Upper lobe of right lung (tissue), 1 donor: ENCODE measurements at regions not wholly inside any gene's neighbourhood (a gene's known extent, or its start where the extent isn't known, plus 50 kb on each side); places are given as distances from the start of the nearest gene placed in this dataset.
"Not testable (repeated sequence)": the region's sequence is repeated elsewhere in the genome, so short reads cannot be mapped to it uniquely, and the experiment has no call there.

Experiments
- ATAC-seq: fragments of 200-7000 bp; cut with Tn5 transposase; one replicate; pipeline ENCODE4 v1.9.1; 2020; ENCODE audit warnings: mild to moderate bottlenecking, moderate library complexity
- DNase-seq: peaks from one replicate; pipeline ENCODE4 v3.0.0-alpha.2; 2020
- H3K27ac ChIP-seq: fragments of 200-600 bp; one replicate; pipeline ENCODE4 v1.8.0; 2022
- H3K27me3 ChIP-seq: fragments of 200-600 bp; one replicate; pipeline ENCODE4 v1.8.0; 2022; ENCODE audit warnings: mild to moderate bottlenecking
- H3K36me3 ChIP-seq: fragments of 200-600 bp; one replicate; pipeline ENCODE4 v1.8.0; 2022
- H3K4me1 ChIP-seq: fragments of 200-600 bp; one replicate; pipeline ENCODE4 v1.8.0; 2022
- H3K4me3 ChIP-seq: fragments of 200-600 bp; one replicate; pipeline ENCODE4 v1.8.0; 2022; ENCODE audit warnings: mild to moderate bottlenecking
- H3K9me3 ChIP-seq: fragments of 200-600 bp; one replicate; pipeline ENCODE4 v1.8.0; 2022
- intact Hi-C: fragments of 100-400 bp; cut with DNase I; formaldehyde crosslinking; loops from one replicate; pipeline ENCODE4 v1.11.0; 2022
- TF ChIP-seq, protein P1 (sequence below): fragments of 200-600 bp; IDR thresholded peaks from one replicate; pipeline ENCODE4 v1.8.0; 2022; ENCODE audit warnings: antibody characterized with exemption
- donor health status: DM: no; HTN: yes; CAD: no; lungs with severe emphysema.

DNA sequence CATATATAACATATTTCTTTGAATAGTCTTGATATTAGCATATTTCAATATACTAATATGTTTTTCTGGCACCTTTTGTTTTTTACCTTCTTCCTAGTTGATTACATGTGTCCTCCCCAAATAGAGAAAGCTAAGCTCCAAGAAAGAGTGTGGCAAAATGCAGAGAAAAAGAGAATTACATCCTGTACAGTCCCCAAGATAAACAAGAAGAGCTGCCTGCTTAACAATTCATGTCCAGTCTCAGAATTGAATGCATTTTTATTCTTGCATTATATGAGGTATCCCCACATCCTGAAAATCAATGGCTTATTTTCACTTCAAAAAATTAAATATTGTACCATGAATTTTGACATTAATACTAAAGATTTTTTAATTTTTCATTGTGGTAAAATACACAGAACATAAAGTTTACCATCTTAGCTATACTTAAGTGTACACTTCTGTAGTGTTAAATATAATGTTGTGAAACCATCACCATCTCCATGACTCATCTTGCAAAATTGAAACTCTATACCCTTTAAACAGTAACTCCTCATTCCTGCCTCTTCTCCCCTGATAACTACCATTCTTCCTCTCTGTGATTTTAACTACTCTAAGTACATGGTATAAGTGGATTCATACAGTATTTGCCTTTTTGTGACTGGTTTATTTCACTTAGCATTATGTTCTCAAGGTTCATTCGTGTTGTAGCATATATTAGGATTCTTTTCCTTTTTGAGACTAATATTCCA, 490.3 kb downstream of the COL12A1 start:
- TF ChIP-seq, protein P1, sequence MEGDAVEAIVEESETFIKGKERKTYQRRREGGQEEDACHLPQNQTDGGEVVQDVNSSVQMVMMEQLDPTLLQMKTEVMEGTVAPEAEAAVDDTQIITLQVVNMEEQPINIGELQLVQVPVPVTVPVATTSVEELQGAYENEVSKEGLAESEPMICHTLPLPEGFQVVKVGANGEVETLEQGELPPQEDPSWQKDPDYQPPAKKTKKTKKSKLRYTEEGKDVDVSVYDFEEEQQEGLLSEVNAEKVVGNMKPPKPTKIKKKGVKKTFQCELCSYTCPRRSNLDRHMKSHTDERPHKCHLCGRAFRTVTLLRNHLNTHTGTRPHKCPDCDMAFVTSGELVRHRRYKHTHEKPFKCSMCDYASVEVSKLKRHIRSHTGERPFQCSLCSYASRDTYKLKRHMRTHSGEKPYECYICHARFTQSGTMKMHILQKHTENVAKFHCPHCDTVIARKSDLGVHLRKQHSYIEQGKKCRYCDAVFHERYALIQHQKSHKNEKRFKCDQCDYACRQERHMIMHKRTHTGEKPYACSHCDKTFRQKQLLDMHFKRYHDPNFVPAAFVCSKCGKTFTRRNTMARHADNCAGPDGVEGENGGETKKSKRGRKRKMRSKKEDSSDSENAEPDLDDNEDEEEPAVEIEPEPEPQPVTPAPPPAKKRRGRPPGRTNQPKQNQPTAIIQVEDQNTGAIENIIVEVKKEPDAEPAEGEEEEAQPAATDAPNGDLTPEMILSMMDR, result no peak
- ATAC-seq (no peak), DNase-seq (no peak)
- Histone ChIP-seq H3K9me3 (no peaks in the 10 kb centered on the region), H3K4me1 (no peaks in the 10 kb centered on the region), H3K4me3 (no peak overlapping the region), H3K27ac (no peak overlapping the region), H3K27me3 (no peaks in the 10 kb centered on the region), H3K36me3 (no peaks in the 10 kb centered on the region)
- intact Hi-C loops, result no loop called here

DNA sequence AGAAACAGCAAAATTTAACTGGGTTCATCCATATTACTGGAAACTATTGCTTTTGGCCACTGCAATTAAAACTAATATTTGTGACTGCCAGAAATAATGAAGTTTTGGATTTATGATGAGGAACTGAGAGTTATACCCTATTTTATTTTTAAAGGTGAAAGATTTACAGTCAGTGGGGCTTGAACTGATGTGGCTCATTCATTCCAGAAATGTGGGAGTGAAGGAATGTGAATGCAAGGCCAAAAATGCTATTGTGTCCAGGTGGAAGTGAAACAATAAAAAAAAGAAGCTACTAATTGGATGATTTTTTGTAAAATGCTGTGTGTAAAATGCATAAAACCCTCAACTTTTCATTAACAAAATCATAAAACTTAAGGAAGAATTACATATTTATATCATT, 491.9 kb downstream of the COL12A1 start:
- Histone ChIP-seq H3K9me3 (no peaks in the 10 kb centered on the region), H3K36me3 (no peaks in the 10 kb centered on the region), H3K4me1 (no peaks in the 10 kb centered on the region), H3K4me3 (no peak overlapping the region), H3K27ac (no peak overlapping the region), H3K27me3 (no peaks in the 10 kb centered on the region)
- no peak for DNase-seq
- TF ChIP-seq, protein P1, result no peak
- ATAC-seq, result no peak
- intact Hi-C loops, result no loop called here

DNA sequence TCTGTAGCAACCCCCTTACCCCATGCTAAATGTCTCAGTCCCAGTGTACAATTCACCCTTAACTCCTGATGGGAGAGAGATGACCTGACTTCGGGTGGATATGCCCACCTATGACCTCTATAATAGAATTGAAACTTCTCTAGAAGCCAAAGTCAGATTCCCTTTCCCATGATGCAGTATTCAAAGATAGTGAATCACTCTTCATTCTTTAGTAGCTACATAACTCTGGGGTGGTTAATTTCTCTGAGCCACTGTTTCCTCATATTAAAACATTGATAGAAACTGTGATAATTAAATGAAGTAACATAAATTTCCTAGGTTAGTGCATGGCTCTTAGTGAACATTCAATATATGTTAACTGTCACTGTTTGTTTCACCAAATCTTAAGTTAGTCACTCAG, 500.4 kb downstream of the COL12A1 start:
- H3K4me3 ChIP-seq, result no peak overlapping the region

DNA sequence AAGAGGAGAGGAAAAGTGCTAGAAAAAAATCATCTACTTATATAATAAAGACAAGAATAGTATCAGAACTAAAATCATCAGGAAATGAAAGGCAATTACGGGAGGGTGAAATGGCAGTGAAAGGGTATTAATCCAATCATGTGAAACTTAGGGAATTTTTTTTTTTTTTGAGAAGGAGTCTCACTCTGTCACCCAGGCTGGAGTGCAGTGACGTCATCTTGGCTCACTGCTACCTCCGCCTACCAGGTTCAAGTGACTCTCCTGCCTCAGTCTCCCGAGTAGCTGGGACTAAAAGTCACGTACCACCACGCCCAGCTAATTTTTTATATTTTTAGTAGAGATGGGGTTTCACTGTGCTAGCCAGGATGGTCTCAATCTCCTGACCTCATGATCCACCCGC, 501.3 kb downstream of the COL12A1 start:
- intact Hi-C loops, ATAC-seq, DNase-seq, H3K27ac ChIP-seq, H3K9me3 ChIP-seq, H3K4me1 ChIP-seq, H3K27me3 ChIP-seq, H3K4me3 ChIP-seq, H3K36me3 ChIP-seq: not testable (repeated sequence)

More for the DNA sequence above, 500.4 kb downstream of the COL12A1 start:
- H3K9me3 ChIP-seq, result no peaks in the 10 kb centered on the region
- DNase-seq (no peak), ATAC-seq (no peak)
- no peak overlapping the region for H3K27ac ChIP-seq
- H3K36me3 ChIP-seq, result no peaks in the 10 kb centered on the region
- no peaks in the 10 kb centered on the region for H3K4me1 ChIP-seq
- no peaks in the 10 kb centered on the region for H3K27me3 ChIP-seq
- TF ChIP-seq, protein P1, result no peak
- intact Hi-C loops, result no loop called here

DNA sequence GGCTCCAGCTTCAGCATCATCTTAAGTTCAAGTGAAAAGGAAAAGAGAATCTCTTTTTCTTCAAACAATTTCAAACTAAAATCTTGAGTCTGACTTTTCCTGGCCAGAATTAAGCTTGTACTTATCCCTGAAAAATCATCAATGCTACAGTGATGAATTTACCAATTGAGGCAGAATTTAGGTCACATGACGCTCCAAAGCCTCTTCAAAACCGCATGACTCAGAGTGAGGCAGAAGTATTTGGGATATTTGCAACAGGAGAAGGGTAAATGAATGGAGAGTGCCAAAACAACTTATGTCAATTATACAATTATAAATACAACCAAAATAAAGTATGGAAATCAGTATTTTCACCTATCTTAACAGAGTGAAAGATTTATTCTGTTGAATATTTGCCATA, 515.5 kb downstream of the COL12A1 start:
- no peak for DNase-seq
- intact Hi-C loops, result no loop called here
- TF ChIP-seq, protein P1, result no peak

DNA sequence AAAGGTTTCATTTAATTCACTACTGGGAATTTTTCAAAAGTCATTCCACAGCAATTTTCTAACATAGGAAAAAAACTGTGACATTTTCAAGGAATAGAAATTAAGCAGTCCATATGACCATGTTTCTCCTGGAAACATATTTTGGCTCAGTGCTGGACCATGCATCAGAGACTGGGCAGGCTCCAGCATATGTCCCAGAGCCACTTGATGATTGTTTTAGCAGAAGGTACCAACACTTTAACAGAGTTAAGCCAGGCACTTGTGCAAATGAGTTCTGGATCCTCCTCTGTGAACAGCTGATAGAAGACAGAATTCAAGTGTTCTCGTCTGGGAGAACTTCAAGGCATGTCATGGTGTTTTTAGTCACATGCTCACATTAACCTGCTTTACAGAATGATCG, 516.3 kb downstream of the COL12A1 start:
- H3K27ac ChIP-seq, result no peak overlapping the region
- intact Hi-C loops, result no loop called here

More for the DNA sequence above, 515.5 kb downstream of the COL12A1 start:
- H3K4me3 ChIP-seq, result no peak overlapping the region
- no peak overlapping the region for H3K27ac ChIP-seq
- no peaks in the 10 kb centered on the region for H3K36me3 ChIP-seq
- H3K9me3 ChIP-seq, result no peaks in the 10 kb centered on the region
- H3K4me1 ChIP-seq, result no peaks in the 10 kb centered on the region
- ATAC-seq, result no peak
- no peaks in the 10 kb centered on the region for H3K27me3 ChIP-seq

More for the DNA sequence above, 516.3 kb downstream of the COL12A1 start:
- H3K4me3 ChIP-seq, result no peak overlapping the region
- DNase-seq, result no peak
- TF ChIP-seq, protein P1, result no peak
- no peaks in the 10 kb centered on the region for H3K9me3 ChIP-seq
- H3K36me3 ChIP-seq, result no peaks in the 10 kb centered on the region
- no peaks in the 10 kb centered on the region for H3K27me3 ChIP-seq
- no peaks in the 10 kb centered on the region for H3K4me1 ChIP-seq
- ATAC-seq, result no peak
